IPS-18a (cell line): ENCODE measurements at regions not wholly inside any gene's neighbourhood (a gene's known extent, or its start where the extent isn't known, plus 50 kb on each side); places are given as distances from the start of the nearest gene placed in this dataset.

Experiments used
- H3K27ac ChIP-seq: one replicate; pipeline ENCODE4 v1.5.1; 2013; ENCODE audit warnings: low read length
- H3K27me3 ChIP-seq: one replicate; pipeline ENCODE4 v1.6.1; 2013; ENCODE audit warnings: mild to moderate bottlenecking, low read length; ENCODE audit not compliant: control insufficient read depth, insufficient read depth
- H3K36me3 ChIP-seq: one replicate; pipeline ENCODE4 v1.6.1; 2013; ENCODE audit warnings: low read depth, low read length; ENCODE audit not compliant: control insufficient read depth
- H3K4me1 ChIP-seq: one replicate; pipeline ENCODE4 v1.6.1; 2013; ENCODE audit warnings: low read depth, low read length; ENCODE audit not compliant: control insufficient read depth
- H3K4me3 ChIP-seq: one replicate; pipeline ENCODE4 v1.5.1; 2013; ENCODE audit warnings: low read length
- H3K9ac ChIP-seq: one replicate; pipeline ENCODE4 v1.6.1; 2013; ENCODE audit warnings: mild to moderate bottlenecking, low read length, moderate library complexity
- H3K9me3 ChIP-seq: one replicate; pipeline ENCODE4 v1.6.1; 2013; ENCODE audit warnings: low read depth, low read length; ENCODE audit not compliant: control insufficient read depth

DNA sequence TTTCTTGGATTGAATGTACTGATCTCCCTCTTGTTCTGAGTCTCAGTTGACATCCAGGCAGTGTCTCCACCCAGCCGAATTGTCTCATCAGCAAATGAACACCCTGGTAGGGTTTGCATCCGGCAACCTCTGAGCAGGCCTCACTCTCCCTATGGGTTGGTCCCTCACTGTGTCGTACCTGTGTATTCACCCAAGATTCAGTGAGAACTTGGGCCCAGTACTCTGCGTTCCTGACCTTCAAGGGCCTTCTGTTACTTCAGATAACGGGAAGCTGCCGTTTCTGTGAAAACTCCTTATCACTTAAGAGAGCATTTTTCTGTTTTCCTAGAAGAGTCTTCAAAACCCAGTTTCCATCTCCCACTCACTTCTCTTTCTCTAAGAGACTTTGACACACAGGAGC is 915.6 kb downstream of the TBC1D22A start:
- H3K4me1 ChIP-seq: peaks cover 38% of the 10 kb centered on the region
- H3K9ac ChIP-seq: no peak overlapping the region
- peaks cover 6% of the 10 kb centered on the region for H3K27me3 ChIP-seq
- H3K9me3 ChIP-seq: no peaks in the 10 kb centered on the region
- H3K36me3 ChIP-seq: no peaks in the 10 kb centered on the region
- peak overlapping the region; percentile 42 for H3K4me3 ChIP-seq
- no peak overlapping the region for H3K27ac ChIP-seq

DNA sequence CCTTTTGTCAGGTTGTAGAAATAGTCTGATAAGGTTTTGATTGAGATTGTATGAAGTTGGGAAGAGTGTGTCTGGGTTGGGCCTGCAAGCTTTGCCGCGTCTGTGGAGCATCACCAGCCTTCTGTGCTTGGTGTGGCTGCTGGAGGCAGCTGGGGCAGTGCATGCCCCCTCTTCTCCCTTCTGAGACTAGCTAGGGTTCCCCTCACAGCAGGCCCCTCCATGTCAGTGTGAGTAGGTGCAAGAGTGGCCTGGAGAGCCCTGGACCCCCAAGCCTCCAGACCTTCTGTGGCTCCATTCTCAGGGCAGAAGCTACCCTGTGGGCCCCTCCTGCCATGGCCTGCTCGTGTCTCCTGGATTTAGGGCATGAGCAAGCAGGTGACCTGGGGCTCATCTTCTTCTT is 914.2 kb downstream of the TBC1D22A start:
- no peak overlapping the region for H3K27ac ChIP-seq
- peaks cover 38% of the 10 kb centered on the region for H3K4me1 ChIP-seq
- peaks cover 6% of the 10 kb centered on the region for H3K27me3 ChIP-seq
- H3K9ac ChIP-seq: no peak overlapping the region
- no peaks in the 10 kb centered on the region for H3K36me3 ChIP-seq
- H3K4me3 ChIP-seq: peak overlapping the region; percentile 5
- no peaks in the 10 kb centered on the region for H3K9me3 ChIP-seq

DNA sequence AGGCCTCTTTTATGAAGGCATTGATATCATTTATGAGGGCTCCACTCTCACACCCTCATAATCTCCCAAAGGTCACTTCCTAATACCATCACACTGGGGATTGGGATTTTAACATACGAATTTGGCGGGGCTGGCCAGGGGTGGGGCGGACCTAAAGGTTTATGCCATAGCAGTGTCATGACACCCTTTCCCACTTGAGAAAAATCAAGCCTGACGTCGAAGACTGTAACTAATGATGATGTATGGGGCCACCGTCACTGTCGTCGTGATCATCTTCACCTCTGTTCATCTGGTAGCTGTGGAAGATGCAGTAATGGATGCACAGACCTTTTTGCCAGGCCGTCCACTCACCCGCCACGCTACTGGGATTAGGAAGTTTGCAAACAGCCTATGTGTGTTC is 912.1 kb downstream of the TBC1D22A start:
- peaks cover 26% of the 10 kb centered on the region for H3K4me1 ChIP-seq
- H3K4me3 ChIP-seq: no peak overlapping the region
- H3K9ac ChIP-seq: no peak overlapping the region
- no peaks in the 10 kb centered on the region for H3K9me3 ChIP-seq
- no peaks in the 10 kb centered on the region for H3K36me3 ChIP-seq
- H3K27me3 ChIP-seq: peaks cover 6% of the 10 kb centered on the region
- no peak overlapping the region for H3K27ac ChIP-seq

DNA sequence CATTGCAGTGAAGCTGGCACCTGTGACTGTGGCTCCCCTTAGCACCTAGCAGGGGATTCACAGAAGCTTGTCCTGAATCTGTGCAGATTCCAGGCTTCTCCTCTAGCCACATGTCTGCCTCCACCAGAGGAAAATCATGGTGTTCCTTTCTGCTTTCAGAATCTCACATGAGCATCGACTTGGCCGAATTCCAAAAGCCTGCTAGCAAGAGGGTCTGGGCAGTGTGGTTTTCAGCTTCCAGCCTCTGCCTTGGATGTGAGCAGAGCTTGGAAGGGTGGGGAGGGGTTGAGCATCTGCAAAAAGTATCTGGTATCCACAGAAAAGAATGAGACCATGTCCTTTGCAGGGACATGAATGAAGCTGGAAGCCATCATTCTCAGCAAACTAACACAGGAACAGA is 911.1 kb downstream of the TBC1D22A start:
- Histone ChIP-seq H3K9me3 (no peaks in the 10 kb centered on the region), H3K27me3 (peaks cover 6% of the 10 kb centered on the region), H3K9ac (no peak overlapping the region), H3K27ac (no peak overlapping the region), H3K4me3 (no peak overlapping the region), H3K4me1 (peaks cover 17% of the 10 kb centered on the region), H3K36me3 (no peaks in the 10 kb centered on the region)

DNA sequence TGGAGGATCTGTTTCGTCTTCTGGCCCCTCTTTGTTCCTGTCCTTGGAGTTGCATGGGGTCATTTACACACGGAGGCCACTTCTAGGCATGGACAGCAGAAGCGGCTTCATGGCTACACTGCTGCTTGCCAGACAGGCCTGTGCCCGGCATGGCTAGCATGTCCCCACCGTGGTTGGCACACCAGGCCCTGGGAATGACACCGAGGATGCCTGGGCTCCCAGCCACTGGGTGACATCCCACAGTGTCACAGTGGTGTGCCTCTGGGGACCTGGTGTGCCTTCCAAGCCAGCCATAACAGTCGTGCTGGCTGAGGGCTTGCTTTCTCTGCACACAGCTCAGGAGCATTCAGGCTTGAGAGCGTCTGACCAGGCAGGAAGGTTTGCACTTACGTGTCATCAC is 910.1 kb downstream of the TBC1D22A start:
- Histone ChIP-seq H3K36me3 (no peaks in the 10 kb centered on the region), H3K27me3 (peaks cover 6% of the 10 kb centered on the region), H3K9me3 (no peaks in the 10 kb centered on the region), H3K4me3 (no peak overlapping the region), H3K9ac (no peak overlapping the region), H3K4me1 (peaks cover 7% of the 10 kb centered on the region), H3K27ac (no peak overlapping the region)

DNA sequence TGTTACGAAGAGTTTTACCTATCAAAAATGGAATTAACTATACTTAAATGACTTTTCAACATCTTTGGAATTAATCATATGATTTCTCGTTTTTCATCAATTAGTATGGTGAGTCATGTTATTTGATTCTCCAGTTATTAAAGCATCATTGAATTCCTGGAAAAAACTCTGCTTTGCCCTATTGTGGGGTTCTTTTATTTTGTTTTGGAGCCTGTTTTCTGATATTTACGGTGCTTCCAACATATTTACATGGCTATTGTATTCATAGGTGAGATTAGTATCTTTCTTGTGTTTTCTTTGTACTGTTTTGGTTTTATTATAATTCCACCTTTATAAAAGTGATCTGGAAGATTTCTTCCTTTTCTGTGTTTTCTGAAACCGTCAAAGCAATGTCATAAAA is 902.7 kb downstream of the TBC1D22A start:
- Histone ChIP-seq H3K9me3 (no peaks in the 10 kb centered on the region), H3K4me1 (no peaks in the 10 kb centered on the region), H3K9ac (no peak overlapping the region), H3K27ac (no peak overlapping the region), H3K4me3 (no peak overlapping the region), H3K36me3 (no peaks in the 10 kb centered on the region), H3K27me3 (peaks cover 8% of the 10 kb centered on the region)

DNA sequence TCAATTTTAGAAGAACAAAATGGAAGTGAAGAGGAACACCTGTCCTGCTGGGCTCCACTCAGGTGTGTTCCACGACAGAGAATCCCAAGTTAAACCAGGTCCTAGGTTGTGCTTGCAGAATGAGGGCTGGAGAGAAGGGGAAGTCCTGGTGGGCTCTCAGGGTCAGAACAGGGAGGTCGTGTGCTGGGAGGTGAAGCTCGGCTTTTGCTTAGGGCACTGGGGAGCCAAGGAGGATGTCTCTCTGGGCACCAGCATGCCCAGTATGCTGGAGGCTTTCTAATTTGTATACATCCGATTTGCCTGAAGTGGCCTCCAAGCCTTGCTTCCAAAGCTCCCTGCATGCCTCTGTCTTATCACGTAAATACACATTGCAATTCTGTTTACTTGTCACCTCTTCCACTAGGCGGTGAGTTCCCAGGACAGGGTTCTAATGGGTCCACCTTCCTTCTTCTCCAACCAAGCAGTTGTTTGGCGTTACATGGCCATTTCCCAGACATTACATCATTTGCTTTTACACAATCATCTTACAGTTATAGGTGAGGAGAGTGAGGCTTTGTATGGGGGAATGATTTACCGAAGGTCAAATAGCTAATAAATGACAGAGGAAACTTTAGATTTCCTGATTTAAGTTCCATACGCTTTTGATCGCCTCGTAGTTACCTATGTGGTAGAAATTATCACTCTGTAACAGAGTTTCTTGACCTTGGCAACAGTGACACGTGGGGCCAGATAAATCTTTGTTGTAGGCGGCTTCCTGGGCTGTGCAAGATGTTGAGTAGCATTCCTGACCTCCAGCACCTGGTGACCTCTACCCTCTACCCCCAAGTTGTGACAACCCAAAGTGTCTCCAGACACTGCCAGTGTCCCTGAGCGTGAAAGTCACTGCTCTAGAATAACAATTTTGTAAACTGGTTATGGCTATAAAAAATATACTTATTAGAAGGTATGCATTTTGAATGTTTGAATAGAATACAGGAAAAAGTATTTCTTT is 901.5 kb downstream of the TBC1D22A start:
- Histone ChIP-seq H3K27me3 (peaks cover 8% of the 10 kb centered on the region), H3K9ac (no peak overlapping the region), H3K36me3 (no peaks in the 10 kb centered on the region), H3K4me1 (no peaks in the 10 kb centered on the region), H3K4me3 (no peak overlapping the region), H3K9me3 (no peaks in the 10 kb centered on the region), H3K27ac (no peak overlapping the region)

DNA sequence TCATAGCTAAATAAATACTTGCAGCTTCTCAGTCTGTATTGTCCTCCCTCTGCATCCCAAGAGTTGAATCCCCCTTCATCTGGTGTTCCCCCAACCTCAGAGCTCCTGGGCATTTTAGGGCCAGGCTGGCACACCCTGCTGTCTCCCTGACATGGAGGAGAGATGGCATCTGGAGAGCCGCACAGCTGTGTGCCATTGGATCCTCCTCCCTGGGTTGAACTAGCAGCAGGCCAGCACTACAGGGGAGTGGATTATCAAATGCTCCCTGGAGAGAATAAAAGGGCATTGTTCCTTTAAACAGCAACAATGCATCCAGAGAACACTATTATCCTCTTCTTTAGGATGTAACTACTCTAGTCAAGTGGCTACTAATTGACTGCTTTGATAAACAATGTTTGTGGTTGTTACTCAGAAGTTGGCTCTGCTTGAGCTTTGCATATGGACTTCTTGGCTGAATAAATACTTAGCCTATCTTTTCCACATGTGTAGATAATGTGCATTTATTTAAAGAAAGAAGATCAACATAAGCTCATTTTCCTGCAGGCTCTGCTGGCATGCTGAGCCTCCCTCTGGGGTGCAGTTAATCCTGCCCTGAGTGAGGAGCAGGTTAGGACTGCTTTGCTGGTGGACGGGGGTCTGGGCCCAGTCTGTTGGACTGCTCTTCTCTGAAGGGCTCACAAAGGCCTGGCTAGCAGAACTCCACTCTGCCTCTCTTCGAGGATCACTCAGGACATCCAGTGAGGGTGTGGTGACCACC is 897.2 kb downstream of the TBC1D22A start:
- Histone ChIP-seq H3K9ac (no peak overlapping the region), H3K27me3 (peaks cover 13% of the 10 kb centered on the region), H3K4me3 (no peak overlapping the region), H3K36me3 (no peaks in the 10 kb centered on the region), H3K27ac (no peak overlapping the region), H3K4me1 (no peaks in the 10 kb centered on the region), H3K9me3 (no peaks in the 10 kb centered on the region)

DNA sequence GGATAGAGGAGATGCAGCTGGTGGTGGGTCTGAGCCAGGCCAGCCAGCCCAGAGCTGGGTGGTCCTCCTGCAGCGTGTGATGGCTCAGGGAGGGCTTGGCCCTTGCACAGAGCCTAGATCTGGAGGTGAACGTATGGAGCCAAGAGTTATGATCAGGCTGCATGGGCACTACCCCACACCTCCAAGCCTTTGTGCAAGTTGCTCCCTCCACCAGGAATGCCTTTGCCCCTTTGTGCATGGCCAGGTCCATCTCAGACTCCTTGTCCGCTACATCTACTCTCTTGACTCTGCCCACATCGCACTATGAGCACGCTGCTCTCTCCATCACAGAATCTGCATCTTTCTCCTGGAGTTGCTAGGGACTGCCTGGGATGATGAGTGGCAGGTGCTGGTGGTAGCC is 895.7 kb downstream of the TBC1D22A start:
- Histone ChIP-seq H3K9ac (no peak overlapping the region), H3K27me3 (peaks cover 13% of the 10 kb centered on the region), H3K27ac (no peak overlapping the region), H3K4me1 (no peaks in the 10 kb centered on the region), H3K36me3 (no peaks in the 10 kb centered on the region), H3K4me3 (no peak overlapping the region), H3K9me3 (no peaks in the 10 kb centered on the region)

DNA sequence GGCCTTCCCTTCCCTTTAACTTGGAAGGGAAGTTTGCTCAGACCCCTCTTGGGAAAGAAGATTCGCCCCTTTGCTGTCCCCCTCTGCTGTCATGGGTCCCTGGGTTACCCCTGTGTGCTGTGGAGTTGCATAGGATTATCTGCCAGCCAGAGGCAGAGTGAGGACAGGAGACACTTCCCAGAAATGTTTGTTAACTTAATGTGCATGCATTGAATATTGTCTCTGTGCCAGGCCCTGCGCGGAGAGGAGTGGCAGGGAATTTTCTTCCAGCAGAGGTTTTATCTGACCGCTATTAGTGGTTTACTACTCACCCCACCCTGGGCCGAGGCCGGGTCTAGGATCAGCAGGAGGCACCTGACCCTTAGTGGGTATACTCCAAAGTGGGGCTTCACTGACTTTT is 894.8 kb downstream of the TBC1D22A start:
- Histone ChIP-seq H3K9ac (no peak overlapping the region), H3K4me1 (no peaks in the 10 kb centered on the region), H3K9me3 (no peaks in the 10 kb centered on the region), H3K27me3 (peaks cover 13% of the 10 kb centered on the region), H3K27ac (no peak overlapping the region), H3K4me3 (no peak overlapping the region), H3K36me3 (no peaks in the 10 kb centered on the region)

DNA sequence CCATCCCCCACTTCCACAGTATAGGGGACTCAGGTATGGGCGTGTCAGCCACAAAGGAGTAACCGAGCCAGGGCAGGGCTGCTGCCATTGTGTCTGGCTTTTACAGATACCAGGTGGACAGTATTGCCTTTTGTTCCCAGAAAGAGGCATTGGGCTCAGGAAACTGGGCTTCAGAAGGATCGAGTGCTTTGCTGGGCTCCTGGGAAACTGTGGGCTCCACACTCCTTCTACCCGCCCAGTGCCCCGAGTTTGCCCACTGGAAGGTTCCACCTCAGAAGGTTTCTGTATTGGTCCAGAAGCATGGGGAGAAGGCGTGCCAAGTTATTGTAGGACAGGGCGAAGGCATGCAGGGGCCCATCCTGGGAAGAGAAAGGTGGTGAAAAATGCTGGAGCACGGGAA is 894.4 kb downstream of the TBC1D22A start:
- no peak overlapping the region for H3K4me3 ChIP-seq
- H3K4me1 ChIP-seq: no peaks in the 10 kb centered on the region
- no peaks in the 10 kb centered on the region for H3K36me3 ChIP-seq
- H3K27ac ChIP-seq: no peak overlapping the region
- no peaks in the 10 kb centered on the region for H3K9me3 ChIP-seq
- peaks cover 13% of the 10 kb centered on the region for H3K27me3 ChIP-seq
- no peak overlapping the region for H3K9ac ChIP-seq
